GM12878 (cell line): ENCODE measurements at regions not wholly inside any gene's neighbourhood (a gene's known extent, or its start where the extent isn't known, plus 50 kb on each side); places are given as distances from the start of the nearest gene placed in this dataset.

Source experiments
- EZH2 ChIP-seq: IDR thresholded peaks from 2 replicates; pipeline ENCODE4 v1.6.1; 2012; ENCODE audit warnings: low read depth, mild to moderate bottlenecking, control low read depth, inconsistent platforms, low read length, borderline replicate concordance; ENCODE audit not compliant: control insufficient read depth
- HDAC6 ChIP-seq: fragments of 200-600 bp; sonication (generic); IDR thresholded peaks from one replicate; pipeline ENCODE4 v1.8.0; 2017; ENCODE audit warnings: antibody characterized with exemption; ENCODE audit not compliant: unreplicated experiment
- IKZF2 ChIP-seq, 2 experiments: fragments of 450-650 bp; IDR thresholded peaks; 2 replicates each; pipeline ENCODE4 v1.6.1; 2017; ENCODE audit warnings: mild to moderate bottlenecking in 2 of 2, moderate library complexity in 2 of 2
- JUNB ChIP-seq: IDR thresholded peaks from 2 replicates; pipeline ENCODE4 v1.6.1; 2016; ENCODE audit warnings: antibody characterized with exemption, mild to moderate bottlenecking
- TF ChIP-seq, protein P1 (sequence below): IDR thresholded peaks from 2 replicates; pipeline ENCODE4 v1.6.1; 2012; ENCODE audit warnings: improper control_type of control experiment, low read depth, low read length; ENCODE audit not compliant: insufficient replicate concordance
- TF ChIP-seq, protein P2 (sequence below): fragments of 450-650 bp; conservative IDR thresholded peaks from 2 replicates; pipeline ENCODE4 v1.6.1; 2017; ENCODE audit warnings: mild to moderate bottlenecking, moderate library complexity

DNA sequence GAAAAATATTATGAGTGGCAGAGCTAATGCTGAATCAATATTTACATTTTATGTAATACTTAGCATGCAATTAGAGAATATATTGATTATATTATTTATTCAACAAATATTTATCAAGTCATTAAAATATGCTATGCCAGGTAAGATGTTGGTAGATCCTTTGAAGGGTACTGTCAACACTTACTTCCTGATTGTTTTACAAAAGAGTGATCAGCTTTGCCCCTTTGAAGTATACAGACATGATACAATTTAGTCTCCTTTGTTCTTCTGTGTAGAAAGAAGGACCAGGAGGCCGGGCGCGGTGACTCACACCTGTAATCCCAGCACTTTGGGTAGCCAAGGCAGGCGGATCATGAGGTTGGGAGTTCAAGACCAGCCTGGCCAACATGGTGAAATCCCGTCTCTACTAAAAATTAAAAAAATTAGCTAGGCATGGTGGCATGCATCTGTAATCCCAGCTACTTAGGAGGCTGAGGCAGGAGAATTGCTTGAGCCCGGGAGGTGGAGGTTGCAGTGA, 73.9 kb upstream of the IFNG-AS1 start (continued):
- TF ChIP-seq, protein P1, sequence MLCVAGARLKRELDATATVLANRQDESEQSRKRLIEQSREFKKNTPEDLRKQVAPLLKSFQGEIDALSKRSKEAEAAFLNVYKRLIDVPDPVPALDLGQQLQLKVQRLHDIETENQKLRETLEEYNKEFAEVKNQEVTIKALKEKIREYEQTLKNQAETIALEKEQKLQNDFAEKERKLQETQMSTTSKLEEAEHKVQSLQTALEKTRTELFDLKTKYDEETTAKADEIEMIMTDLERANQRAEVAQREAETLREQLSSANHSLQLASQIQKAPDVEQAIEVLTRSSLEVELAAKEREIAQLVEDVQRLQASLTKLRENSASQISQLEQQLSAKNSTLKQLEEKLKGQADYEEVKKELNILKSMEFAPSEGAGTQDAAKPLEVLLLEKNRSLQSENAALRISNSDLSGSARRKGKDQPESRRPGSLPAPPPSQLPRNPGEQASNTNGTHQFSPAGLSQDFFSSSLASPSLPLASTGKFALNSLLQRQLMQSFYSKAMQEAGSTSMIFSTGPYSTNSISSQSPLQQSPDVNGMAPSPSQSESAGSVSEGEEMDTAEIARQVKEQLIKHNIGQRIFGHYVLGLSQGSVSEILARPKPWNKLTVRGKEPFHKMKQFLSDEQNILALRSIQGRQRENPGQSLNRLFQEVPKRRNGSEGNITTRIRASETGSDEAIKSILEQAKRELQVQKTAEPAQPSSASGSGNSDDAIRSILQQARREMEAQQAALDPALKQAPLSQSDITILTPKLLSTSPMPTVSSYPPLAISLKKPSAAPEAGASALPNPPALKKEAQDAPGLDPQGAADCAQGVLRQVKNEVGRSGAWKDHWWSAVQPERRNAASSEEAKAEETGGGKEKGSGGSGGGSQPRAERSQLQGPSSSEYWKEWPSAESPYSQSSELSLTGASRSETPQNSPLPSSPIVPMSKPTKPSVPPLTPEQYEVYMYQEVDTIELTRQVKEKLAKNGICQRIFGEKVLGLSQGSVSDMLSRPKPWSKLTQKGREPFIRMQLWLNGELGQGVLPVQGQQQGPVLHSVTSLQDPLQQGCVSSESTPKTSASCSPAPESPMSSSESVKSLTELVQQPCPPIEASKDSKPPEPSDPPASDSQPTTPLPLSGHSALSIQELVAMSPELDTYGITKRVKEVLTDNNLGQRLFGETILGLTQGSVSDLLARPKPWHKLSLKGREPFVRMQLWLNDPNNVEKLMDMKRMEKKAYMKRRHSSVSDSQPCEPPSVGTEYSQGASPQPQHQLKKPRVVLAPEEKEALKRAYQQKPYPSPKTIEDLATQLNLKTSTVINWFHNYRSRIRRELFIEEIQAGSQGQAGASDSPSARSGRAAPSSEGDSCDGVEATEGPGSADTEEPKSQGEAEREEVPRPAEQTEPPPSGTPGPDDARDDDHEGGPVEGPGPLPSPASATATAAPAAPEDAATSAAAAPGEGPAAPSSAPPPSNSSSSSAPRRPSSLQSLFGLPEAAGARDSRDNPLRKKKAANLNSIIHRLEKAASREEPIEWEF = no peak
- TF ChIP-seq HDAC6 = no peak
- TF ChIP-seq EZH2 = no peak
- no peak for TF ChIP-seq IKZF2 (IDR thresholded peaks at IDR 0.05)
- TF ChIP-seq JUNB = no peak
- TF ChIP-seq, protein P2, sequence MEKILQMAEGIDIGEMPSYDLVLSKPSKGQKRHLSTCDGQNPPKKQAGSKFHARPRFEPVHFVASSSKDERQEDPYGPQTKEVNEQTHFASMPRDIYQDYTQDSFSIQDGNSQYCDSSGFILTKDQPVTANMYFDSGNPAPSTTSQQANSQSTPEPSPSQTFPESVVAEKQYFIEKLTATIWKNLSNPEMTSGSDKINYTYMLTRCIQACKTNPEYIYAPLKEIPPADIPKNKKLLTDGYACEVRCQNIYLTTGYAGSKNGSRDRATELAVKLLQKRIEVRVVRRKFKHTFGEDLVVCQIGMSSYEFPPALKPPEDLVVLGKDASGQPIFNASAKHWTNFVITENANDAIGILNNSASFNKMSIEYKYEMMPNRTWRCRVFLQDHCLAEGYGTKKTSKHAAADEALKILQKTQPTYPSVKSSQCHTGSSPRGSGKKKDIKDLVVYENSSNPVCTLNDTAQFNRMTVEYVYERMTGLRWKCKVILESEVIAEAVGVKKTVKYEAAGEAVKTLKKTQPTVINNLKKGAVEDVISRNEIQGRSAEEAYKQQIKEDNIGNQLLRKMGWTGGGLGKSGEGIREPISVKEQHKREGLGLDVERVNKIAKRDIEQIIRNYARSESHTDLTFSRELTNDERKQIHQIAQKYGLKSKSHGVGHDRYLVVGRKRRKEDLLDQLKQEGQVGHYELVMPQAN = no peak
